ENCODE measurements at regions not wholly inside any gene's neighbourhood (a gene's known extent, or its start where the extent isn't known, plus 50 kb on each side); places are given as distances from the start of the nearest gene placed in this dataset.

- TF ChIP-seq CTCF (IDR thresholded peaks at IDR 0.05; ENCODE audit: low read depth, low read length) (no peak), POLR2A (IDR thresholded peaks at IDR 0.05; ENCODE audit: extremely low read depth, insufficient read length) (no peak)
Observed at GRCh38 chr4:120316416-120316815, 249.8 kb upstream of the MAD2L1 start.
